Transverse colon (tissue), 4 donors: ENCODE measurements at regions not wholly inside any gene's neighbourhood (a gene's known extent, or its start where the extent isn't known, plus 50 kb on each side); places are given as distances from the start of the nearest gene placed in this dataset.

ENCODE experiments used
- POLR2A ChIP-seq: fragments of 450-650 bp; IDR thresholded peaks from one replicate; pipeline ENCODE4 v1.6.1; 2016; ENCODE audit warnings: antibody characterized with exemption, mild to moderate bottlenecking, moderate library complexity
- POLR2AphosphoS5 ChIP-seq, 3 donors: sonication (generic); formaldehyde crosslinking; IDR thresholded peaks; one replicate each; pipeline ENCODE4 v1.6.1; 2016; ENCODE audit warnings: antibody characterized with exemption in 3 of 3
- TF ChIP-seq, protein P1 (sequence below), 5 experiments: fragments of 200-600 bp in 3 of 5; fragments of 450-650 bp in 2 of 5; sonication (generic) in 3 of 5; IDR thresholded peaks; 1 replicate in 2 of 5; 2 replicates in 3 of 5; pipeline ENCODE4 v1.5.1; 2016 to 2017; ENCODE audit warnings: antibody characterized with exemption in 5 of 5, inconsistent platforms in 3 of 5, mild to moderate bottlenecking in 2 of 5, moderate library complexity in 1 of 5

DNA sequence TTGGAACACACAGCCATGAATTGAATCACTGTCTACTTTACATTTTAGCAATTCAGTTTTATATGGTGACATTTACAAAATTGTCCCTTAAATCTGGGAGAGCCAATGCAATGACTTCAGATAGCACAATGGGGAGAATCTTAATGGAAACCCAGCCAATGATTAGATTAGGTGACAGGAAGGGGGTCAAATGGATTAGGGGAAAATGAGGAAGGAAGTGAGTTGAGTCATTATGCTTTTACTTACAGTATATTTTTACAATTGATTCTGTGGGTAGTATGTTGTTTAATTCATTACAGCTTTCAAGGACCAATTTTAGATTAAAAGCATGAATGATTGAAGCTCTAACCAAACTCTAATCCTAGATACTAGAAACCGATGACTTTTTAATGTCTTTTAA lies 229.8 kb downstream of the SOX4 start:
- no peak for TF ChIP-seq POLR2AphosphoS5 (IDR thresholded peaks at IDR 0.05)
- TF ChIP-seq, protein P1, sequence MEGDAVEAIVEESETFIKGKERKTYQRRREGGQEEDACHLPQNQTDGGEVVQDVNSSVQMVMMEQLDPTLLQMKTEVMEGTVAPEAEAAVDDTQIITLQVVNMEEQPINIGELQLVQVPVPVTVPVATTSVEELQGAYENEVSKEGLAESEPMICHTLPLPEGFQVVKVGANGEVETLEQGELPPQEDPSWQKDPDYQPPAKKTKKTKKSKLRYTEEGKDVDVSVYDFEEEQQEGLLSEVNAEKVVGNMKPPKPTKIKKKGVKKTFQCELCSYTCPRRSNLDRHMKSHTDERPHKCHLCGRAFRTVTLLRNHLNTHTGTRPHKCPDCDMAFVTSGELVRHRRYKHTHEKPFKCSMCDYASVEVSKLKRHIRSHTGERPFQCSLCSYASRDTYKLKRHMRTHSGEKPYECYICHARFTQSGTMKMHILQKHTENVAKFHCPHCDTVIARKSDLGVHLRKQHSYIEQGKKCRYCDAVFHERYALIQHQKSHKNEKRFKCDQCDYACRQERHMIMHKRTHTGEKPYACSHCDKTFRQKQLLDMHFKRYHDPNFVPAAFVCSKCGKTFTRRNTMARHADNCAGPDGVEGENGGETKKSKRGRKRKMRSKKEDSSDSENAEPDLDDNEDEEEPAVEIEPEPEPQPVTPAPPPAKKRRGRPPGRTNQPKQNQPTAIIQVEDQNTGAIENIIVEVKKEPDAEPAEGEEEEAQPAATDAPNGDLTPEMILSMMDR (IDR thresholded peaks at IDR 0.05): no peak
- no peak for TF ChIP-seq POLR2A
